GM19397 (cell line): ENCODE measurements at regions not wholly inside any gene's neighbourhood (a gene's known extent, or its start where the extent isn't known, plus 50 kb on each side); places are given as distances from the start of the nearest gene placed in this dataset.

Experiments
- ATAC-seq: cut with Tn5 transposase; IDR thresholded peaks from one replicate; pipeline ENCODE4 v1.9.1; 2021; ENCODE audit warnings: mild to moderate bottlenecking, moderate library complexity; ENCODE audit not compliant: unreplicated experiment

- peak; percentile 40 for ATAC-seq
These were observed 141.0 kb downstream of the RPIA start for GRCh38 chr2:88832311-88832991.

- no peak for ATAC-seq
These were observed 141.5 kb downstream of the RPIA start for GRCh38 chr2:88832992-88833389.

- ATAC-seq: no peak
These were observed 142.9 kb downstream of the RPIA start for GRCh38 chr2:88834376-88834775.

- no peak for ATAC-seq
These were observed 143.4 kb downstream of the RPIA start for GRCh38 chr2:88834866-88835265.

- no peak for ATAC-seq
These were observed 144.3 kb downstream of the RPIA start for GRCh38 chr2:88835726-88836125.

- no peak for ATAC-seq
These were observed 144.9 kb downstream of the RPIA start for GRCh38 chr2:88836351-88836750.

GRCh38 chr2:88837511-88838160, 146.2 kb downstream of the RPIA start:
- ATAC-seq: no peak

GRCh38 chr2:88838165-88838635, 146.7 kb downstream of the RPIA start:
- peak; percentile 78 for ATAC-seq

- ATAC-seq: no peak
These were observed 149.9 kb downstream of the RPIA start for GRCh38 chr2:88841224-88841929.

GRCh38 chr2:88842656-88843460, 151.4 kb downstream of the RPIA start:
- ATAC-seq: no peak

- no peak for ATAC-seq
These were observed 152.2 kb downstream of the RPIA start for GRCh38 chr2:88843651-88844050.

- no peak for ATAC-seq
These were observed 153.5 kb downstream of the RPIA start for GRCh38 chr2:88844960-88845359.

GRCh38 chr2:88845772-88846661, 154.5 kb downstream of the RPIA start:
- peak; percentile 90 for ATAC-seq

- no peak for ATAC-seq
These were observed 161.4 kb downstream of the RPIA start for GRCh38 chr2:88852753-88853402.

GRCh38 chr2:88853403-88853790, 161.9 kb downstream of the RPIA start:
- ATAC-seq: no peak

GRCh38 chr2:88854528-88854927, 163.1 kb downstream of the RPIA start:
- ATAC-seq: no peak

- peak; percentile 39 for ATAC-seq
These were observed 164.3 kb downstream of the RPIA start for GRCh38 chr2:88855620-88856408.

GRCh38 chr2:88856409-88857135, 165.1 kb downstream of the RPIA start:
- peak; percentile 4 for ATAC-seq
